HFFc6 (cell line): ENCODE measurements at regions not wholly inside any gene's neighbourhood (a gene's known extent, or its start where the extent isn't known, plus 50 kb on each side); places are given as distances from the start of the nearest gene placed in this dataset.

ENCODE experiments used
- DNase-seq: peaks from one replicate; pipeline ENCODE4 v3.0.0-alpha.2; 2018
- H3K27ac Mint-ChIP-seq: 2 replicates; pipeline ENCODE4 v1.8.0; 2020; ENCODE audit warnings: mild to moderate bottlenecking, mixed read lengths
- H3K27me3 Mint-ChIP-seq: 2 replicates; pipeline ENCODE4 v1.8.0; 2021; ENCODE audit warnings: mild to moderate bottlenecking, moderate library complexity, mixed read lengths; ENCODE audit not compliant: insufficient read depth
- H3K36me3 Mint-ChIP-seq: 2 replicates; pipeline ENCODE4 v1.8.0; 2021; ENCODE audit warnings: low read depth, mixed read lengths
- H3K4me1 Mint-ChIP-seq: 2 replicates; pipeline ENCODE4 v1.8.0; 2020; ENCODE audit warnings: low read depth, mixed read lengths
- H3K4me3 Mint-ChIP-seq: 2 replicates; pipeline ENCODE4 v1.8.0; 2020; ENCODE audit warnings: mild to moderate bottlenecking, moderate library complexity, mixed read lengths
- H3K9me3 Mint-ChIP-seq: 2 replicates; pipeline ENCODE4 v1.8.0; 2020; ENCODE audit warnings: mild to moderate bottlenecking, mixed read lengths
- TF ChIP-seq, protein P1 (sequence below): fragments of 200-600 bp; sonication (generic); IDR thresholded peaks from 2 replicates; pipeline ENCODE4 v1.5.0; 2021; ENCODE audit warnings: antibody characterized with exemption, mild to moderate bottlenecking

DNA sequence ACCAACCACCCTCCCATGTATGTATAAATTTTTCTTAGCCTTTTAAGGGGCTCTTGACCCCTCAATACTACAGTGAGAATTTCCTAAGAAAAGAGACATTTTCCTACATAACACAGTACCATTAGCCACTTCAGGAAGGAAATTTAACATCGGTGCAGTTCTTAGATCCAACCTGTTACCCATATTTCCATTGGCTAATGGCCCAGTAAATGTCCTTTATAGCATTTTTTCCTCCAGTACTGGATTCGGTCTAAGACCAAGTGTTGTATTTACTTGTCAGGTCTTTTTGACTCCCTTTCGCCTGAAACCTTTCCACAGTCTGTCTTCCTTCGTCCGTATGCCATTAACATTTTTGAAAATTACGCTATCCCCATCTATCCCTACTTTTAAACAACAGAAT is 173.4 kb upstream of the PMEPA1 start:
- Mint-ChIP-seq H3K4me3 (no peak overlapping the region), H3K36me3 (no peaks in the 10 kb centered on the region), H3K27me3 (peaks cover 53% of the 10 kb centered on the region), H3K27ac (no peak overlapping the region), H3K9me3 (peaks cover 1% of the 10 kb centered on the region), H3K4me1 (peaks cover 8% of the 10 kb centered on the region; the same call in 1 of the 2 replicates)
- no peak for DNase-seq
- TF ChIP-seq, protein P1, sequence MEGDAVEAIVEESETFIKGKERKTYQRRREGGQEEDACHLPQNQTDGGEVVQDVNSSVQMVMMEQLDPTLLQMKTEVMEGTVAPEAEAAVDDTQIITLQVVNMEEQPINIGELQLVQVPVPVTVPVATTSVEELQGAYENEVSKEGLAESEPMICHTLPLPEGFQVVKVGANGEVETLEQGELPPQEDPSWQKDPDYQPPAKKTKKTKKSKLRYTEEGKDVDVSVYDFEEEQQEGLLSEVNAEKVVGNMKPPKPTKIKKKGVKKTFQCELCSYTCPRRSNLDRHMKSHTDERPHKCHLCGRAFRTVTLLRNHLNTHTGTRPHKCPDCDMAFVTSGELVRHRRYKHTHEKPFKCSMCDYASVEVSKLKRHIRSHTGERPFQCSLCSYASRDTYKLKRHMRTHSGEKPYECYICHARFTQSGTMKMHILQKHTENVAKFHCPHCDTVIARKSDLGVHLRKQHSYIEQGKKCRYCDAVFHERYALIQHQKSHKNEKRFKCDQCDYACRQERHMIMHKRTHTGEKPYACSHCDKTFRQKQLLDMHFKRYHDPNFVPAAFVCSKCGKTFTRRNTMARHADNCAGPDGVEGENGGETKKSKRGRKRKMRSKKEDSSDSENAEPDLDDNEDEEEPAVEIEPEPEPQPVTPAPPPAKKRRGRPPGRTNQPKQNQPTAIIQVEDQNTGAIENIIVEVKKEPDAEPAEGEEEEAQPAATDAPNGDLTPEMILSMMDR: no peak

DNA sequence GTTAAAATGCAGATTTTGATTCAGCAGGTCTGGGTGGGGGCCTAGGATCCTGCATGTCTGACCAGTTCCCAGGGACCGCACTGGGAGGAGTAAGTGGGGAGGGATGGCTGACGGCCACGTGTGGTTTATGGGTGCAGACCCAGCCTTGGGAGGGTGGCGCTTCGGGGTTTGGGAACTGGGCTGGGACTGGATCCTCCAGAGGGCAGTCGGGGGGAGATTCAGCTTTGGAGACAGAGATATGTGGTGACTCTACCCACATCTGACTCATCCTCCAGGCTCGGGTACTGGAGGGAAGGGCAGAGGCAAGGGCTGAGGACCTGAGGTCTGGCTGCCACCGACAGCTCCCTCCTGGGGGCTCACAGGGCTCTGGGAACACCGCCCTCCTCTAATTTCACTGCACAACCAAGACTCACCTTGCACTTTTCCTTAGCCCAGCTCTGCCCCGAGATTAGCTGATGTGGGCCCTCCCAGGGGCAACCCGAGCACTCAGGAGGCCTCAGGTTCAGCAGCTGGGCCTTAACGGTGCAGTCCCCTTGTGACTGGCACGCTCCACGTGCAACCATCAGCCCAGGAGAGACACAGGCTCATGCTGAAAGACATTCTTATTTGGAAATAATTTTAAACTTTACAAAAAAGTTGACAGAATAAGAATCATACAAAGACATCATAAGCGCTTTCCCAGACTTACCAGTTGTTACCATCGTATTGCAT is 172.8 kb upstream of the PMEPA1 start:
- Mint-ChIP-seq H3K27me3 (peaks cover 53% of the 10 kb centered on the region), H3K27ac (no peak overlapping the region), H3K9me3 (no peaks in the 10 kb centered on the region; the same call in none of the 2 replicates), H3K4me1 (peaks cover 8% of the 10 kb centered on the region; the same call in 1 of the 2 replicates), H3K4me3 (no peak overlapping the region), H3K36me3 (no peaks in the 10 kb centered on the region)
- TF ChIP-seq, protein P1: no peak
- no peak for DNase-seq

DNA sequence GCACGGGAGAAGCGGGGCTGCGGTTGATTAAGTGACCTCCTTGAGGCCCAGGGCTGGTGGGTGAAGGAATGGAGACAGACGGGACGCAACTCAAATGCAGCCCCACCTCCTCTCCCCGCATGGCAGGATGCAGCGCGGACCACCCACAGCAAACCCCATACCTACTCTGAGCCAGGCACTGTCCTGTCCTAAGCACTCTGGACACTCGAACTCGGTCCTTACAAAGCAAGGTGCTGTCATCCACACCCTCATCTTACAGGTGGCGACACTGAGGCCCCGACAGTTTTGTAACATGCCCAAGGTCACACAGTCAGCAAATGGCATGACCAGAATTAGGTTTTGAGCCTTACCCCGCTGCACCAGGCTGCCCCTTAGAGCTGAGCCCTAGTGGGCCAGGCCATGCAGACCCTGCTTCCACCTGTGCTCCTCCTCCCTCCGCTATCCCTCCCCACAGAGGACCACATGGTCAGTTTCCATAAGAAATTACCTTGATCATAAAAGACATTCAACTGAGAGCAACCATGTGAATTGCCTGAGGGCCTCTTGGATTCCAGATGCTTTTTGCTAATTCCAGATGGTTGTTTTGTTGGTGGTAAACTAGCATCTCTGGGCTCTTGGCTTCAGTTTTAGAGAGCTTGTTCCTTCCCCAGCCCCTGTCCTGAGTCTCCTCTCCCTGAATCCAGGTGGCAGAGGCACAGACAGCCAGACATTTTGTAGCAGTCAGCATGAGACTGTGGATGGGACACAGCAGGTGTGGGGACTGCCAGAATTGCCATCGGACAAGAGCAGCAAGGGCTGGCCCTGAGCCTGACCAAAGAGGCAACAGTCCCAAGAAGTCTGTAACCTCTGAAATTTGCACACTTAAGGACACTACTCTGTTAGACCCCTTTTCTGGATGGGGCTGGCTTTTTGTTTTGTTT is 171.9 kb upstream of the PMEPA1 start:
- H3K9me3 Mint-ChIP-seq: no peaks in the 10 kb centered on the region
- no peak for DNase-seq
- peaks cover 8% of the 10 kb centered on the region; the same call in 1 of the 2 replicates for H3K4me1 Mint-ChIP-seq
- peaks cover 55% of the 10 kb centered on the region for H3K27me3 Mint-ChIP-seq
- no peak overlapping the region for H3K4me3 Mint-ChIP-seq
- TF ChIP-seq, protein P1: no peak
- H3K27ac Mint-ChIP-seq: no peak overlapping the region
- no peaks in the 10 kb centered on the region for H3K36me3 Mint-ChIP-seq

DNA sequence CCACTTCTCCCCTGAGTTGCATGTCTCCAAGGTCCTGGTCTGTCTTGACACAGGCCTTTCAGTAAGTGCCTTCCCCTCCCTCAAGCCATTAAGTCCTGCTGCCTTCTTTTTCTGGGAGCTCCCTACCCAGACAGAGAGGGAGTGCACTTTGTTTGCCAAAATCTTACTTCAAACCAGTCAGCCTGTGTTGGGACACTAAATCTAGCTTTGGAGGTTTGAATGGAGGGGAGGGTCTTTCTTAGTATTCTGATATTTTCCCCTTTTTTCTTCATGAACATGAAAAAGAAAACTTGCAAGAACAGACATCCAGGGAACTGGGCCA is 170.7 kb upstream of the PMEPA1 start:
- TF ChIP-seq, protein P1: no peak
- Mint-ChIP-seq H3K27me3 (peaks cover 61% of the 10 kb centered on the region), H3K4me3 (no peak overlapping the region), H3K4me1 (peaks cover 8% of the 10 kb centered on the region; the same call in 1 of the 2 replicates), H3K27ac (no peak overlapping the region), H3K9me3 (no peaks in the 10 kb centered on the region), H3K36me3 (no peaks in the 10 kb centered on the region)
- no peak for DNase-seq

DNA sequence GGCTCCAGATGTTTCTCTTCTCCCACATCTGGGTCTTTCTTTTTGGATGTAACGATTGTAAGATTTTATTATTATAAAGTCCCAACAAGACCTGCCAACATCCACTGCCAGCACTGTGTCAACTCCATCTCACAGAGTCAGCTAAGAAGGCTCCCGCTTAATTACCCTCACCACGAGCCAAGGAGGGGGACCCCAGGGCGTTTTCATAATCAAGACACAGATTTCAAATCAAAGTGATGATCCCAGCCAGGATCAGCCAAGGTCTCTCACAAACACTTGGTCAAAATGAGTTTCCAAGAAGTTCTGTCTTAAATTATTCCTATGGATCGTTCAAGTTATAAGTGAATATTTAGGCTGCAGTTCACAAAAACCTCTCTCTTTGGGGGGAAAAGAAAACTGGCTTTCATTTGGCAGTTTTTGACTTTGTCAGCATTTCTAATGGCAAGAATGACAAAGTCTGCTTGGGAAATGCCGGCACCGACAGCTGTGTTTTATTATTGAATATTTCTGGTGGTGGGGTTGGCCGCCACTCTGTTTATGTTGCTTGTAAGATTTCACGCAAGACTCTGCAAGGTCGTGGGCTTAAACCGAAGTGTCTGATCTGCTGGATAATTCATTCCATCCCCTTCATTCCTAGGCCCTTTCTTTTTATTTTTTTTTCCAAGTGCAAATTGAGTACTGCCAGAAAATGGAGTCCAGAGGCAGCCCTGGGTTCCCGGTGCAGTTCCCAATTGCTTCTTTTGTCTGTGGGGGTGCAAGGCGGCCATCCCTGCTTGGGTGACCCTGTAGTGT is 170.2 kb upstream of the PMEPA1 start:
- TF ChIP-seq, protein P1: no peak
- Mint-ChIP-seq H3K9me3 (no peaks in the 10 kb centered on the region), H3K27me3 (peaks cover 64% of the 10 kb centered on the region), H3K4me3 (no peak overlapping the region), H3K36me3 (no peaks in the 10 kb centered on the region), H3K4me1 (peaks cover 8% of the 10 kb centered on the region; the same call in 1 of the 2 replicates), H3K27ac (no peak overlapping the region)
- DNase-seq: no peak
